DMS53 (cell line): ENCODE measurements at regions not wholly inside any gene's neighbourhood (a gene's known extent, or its start where the extent isn't known, plus 50 kb on each side); places are given as distances from the start of the nearest gene placed in this dataset.

Experiments used
- DNase-seq: peaks from one replicate; lab custom pipeline; 2025; lab: John Stamatoyannopoulos, UW

- no peak for DNase-seq
Observed at GRCh38 chr15:97096303-97096835, 765.9 kb downstream of the NR2F2 start.

- no peak for DNase-seq
Observed at GRCh38 chr15:97099040-97099439, 768.5 kb downstream of the NR2F2 start.

- DNase-seq: no peak
Observed at GRCh38 chr15:97101572-97101971, 771.1 kb downstream of the NR2F2 start.

- peak; percentile 1 for DNase-seq
Observed at GRCh38 chr15:97114900-97115760, 784.6 kb downstream of the NR2F2 start.

- DNase-seq: no peak
Observed at GRCh38 chr15:97115761-97116070, 785.2 kb downstream of the NR2F2 start.

GRCh38 chr15:97124790-97125189 lies 794.3 kb downstream of the NR2F2 start:
- DNase-seq: no peak

- no peak for DNase-seq
Observed at GRCh38 chr15:97126553-97127233, 796.2 kb downstream of the NR2F2 start.

GRCh38 chr15:97129674-97130073 lies 799.2 kb downstream of the NR2F2 start:
- no peak for DNase-seq

GRCh38 chr15:97140216-97140615 lies 809.7 kb downstream of the NR2F2 start:
- DNase-seq: no peak

GRCh38 chr15:97141360-97141759 lies 810.9 kb downstream of the NR2F2 start:
- no peak for DNase-seq

GRCh38 chr15:97141871-97142270 lies 811.4 kb downstream of the NR2F2 start:
- no peak for DNase-seq

- no peak for DNase-seq
Observed at GRCh38 chr15:97143592-97144376, 813.3 kb downstream of the NR2F2 start.

GRCh38 chr15:97144377-97144711 lies 813.8 kb downstream of the NR2F2 start:
- DNase-seq: no peak

- no peak for DNase-seq
Observed at GRCh38 chr15:97146929-97147870, 813.3 kb upstream of the ARRDC4 start.

- no peak for DNase-seq
Observed at GRCh38 chr15:97153356-97153965, 807.0 kb upstream of the ARRDC4 start.

GRCh38 chr15:97156739-97157265 lies 803.7 kb upstream of the ARRDC4 start:
- no peak for DNase-seq

GRCh38 chr15:97162805-97163495 lies 797.6 kb upstream of the ARRDC4 start:
- DNase-seq: no peak

GRCh38 chr15:97165205-97165604 lies 795.3 kb upstream of the ARRDC4 start:
- DNase-seq: no peak

- no peak for DNase-seq
Observed at GRCh38 chr15:97168704-97169475, 791.6 kb upstream of the ARRDC4 start.
